Hematopoietic multipotent progenitor cell treated with erythropoietin and hydrocortisone succinate and interleukin-3 and kit ligand, for 4 days (in vitro differentiated cells): ENCODE measurements at regions not wholly inside any gene's neighbourhood (a gene's known extent, or its start where the extent isn't known, plus 50 kb on each side); places are given as distances from the start of the nearest gene placed in this dataset.
A peak's percentile ranks its signal among the peaks of the same experiment; 100 is the strongest.
"Not testable (repeated sequence)": the region's sequence is repeated elsewhere in the genome, so short reads cannot be mapped to it uniquely, and the experiment has no call there.

ENCODE experiments used
- DNase-seq: peaks from one replicate; pipeline ENCODE4 v3.0.0-alpha.2; 2015

DNA sequence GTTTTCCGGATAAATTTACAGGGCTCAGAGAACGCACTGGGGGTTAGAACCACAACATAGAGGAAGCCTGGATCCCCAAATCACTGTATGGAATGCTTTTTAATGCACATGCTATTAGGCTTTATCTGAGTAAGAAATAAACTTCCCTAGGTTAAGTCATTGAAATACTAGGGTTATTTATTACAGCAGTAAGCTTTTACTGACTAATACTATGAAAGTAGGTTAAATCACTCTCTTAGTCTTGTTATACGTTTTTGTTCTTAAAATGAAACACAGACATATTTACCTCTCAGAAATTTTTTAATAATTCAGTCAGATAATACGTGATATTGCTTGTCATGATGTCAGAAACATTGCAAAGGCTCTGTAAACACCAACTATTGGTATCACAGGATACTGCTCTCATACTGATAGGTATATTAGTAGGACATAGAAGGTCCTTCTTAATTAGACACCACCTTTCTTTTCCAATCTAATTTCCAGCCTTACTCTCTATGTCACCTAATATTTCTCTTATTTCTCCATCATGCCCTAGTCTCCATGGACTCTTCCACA, 162.7 kb upstream of the NYAP2 start:
- DNase-seq: no peak

DNA sequence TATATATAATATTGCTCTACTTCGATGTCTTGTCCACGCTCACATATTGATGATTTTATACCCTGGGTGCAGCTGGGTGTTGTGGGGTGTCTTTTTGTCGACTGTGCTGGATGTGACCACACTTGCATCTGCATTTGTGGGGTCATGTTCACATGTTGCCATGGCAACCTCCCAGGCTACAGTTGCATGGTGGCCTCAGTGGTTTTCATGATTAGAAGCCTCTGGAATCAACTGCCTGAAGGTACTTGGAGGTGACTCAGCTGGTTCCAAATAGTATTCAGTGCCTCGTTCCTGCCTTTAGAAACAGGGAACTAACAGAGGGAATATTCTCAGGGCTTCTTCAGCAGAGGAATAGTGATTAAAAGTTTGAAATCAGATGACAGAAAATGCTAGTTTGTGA, 166.3 kb upstream of the NYAP2 start:
- DNase-seq: no peak

DNA sequence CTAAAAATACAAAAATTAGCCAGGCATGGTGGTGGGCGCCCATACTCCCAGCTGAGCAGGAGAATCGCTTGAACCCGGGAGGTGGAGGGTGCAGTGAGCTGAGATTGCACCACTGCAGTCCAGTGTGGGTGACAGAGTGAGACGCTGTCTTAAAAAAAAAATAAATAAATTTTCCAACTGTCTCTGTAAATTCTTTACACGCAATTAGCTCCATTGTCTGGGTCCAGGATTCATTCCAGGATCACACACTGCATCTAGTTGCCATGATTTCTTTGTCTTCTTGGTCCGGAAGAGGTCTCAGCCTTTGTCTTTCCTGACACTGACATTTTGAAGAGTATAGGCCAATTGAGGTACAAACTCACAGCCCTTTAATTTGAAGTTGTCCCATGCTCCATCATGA, 167.6 kb upstream of the NYAP2 start:
- DNase-seq: no peak

DNA sequence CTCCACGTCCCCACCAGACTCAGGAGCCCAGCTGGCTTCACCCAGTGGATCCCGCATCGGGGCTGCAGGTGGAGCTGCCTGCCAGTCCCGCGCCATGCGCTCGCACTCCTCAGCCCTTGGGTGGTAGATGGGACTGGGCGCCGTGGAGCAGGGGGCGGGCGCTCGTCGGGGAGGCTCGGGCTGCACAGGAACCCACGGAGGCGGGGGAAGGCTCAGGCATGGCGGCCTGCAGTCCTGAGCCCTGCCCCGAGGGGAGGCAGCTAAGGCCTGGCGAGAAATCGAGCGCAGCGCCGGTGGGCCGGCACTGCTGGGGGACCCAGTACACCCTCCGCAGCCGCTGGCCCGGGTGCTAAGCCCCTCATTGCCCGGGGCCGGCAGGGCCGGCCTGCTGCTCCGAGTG, 170.2 kb upstream of the NYAP2 start:
- DNase-seq: not testable (repeated sequence)

DNA sequence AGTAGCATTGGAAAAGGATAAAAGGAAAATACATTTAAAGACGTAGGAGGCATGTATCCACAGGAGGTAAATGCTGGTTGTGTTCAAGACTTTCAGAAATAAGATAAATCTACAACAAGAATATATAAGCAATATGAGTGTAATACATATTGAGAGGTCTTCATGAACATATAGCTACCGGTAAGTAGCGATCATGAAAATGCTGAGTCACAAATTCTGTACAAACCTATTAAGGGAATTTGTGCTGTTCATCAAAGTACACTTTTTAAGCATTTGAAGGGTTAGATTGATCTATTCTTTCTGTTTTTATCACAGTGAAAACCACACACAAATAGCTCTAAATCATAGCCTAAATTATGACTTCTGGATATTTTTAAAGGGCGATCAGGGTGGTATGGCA, 173.1 kb upstream of the NYAP2 start:
- no peak for DNase-seq

DNA sequence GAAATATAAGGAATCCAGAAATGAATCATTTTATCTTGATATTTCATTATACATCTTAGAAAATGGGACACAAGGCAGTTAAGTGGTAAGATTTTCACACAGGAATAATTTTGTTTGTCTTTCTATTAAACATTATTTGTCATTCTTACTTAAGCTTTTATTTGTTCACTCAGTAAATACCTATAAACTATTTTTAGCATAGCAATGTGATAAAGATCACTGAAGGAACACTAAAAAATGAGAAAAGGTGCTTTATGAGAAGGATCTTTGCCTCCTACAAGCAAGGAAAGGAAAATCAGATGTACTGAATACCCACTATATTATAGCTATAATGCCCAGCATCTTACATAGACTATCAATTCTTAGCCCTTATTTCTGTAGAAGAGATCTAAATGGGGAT, 176.2 kb upstream of the NYAP2 start:
- DNase-seq: no peak

DNA sequence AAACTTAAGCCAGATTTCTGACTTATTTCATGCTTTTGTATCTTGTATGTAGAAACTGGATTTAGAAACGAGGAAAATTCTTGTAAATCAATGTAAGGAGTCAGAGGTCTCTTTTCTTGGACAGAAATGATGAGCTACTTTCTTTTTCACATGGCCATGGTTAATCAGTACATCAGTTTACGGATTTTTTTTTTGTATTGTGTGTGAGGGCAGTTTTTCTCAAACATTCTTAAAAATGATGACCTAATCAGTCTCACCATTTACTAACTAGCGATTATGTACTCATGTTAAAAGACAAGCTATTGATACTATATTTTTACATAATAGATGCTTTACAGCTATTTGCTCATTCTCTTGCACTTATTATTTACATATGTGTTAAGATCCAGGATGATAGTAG, 165.2 kb upstream of the DOCK10 start:
- no peak for DNase-seq

DNA sequence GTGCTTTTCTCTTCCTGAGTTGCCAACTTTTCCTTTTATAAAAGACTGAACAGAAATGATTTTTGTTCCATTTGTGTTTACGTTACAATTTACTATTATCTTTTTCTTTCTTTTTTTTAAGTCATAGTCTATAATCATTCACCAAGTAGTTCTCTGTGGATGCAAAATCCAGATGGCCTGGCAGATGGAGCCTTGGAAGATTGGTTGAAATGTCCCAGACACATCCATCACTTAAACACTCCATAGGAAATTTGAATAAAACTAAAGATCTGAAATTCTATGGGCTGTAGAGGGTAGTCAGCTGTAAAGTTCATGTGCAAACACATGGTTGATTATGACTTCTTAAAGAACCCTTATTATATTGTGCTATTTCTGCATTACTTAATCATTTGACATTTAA, 164.8 kb upstream of the DOCK10 start:
- no peak for DNase-seq

DNA sequence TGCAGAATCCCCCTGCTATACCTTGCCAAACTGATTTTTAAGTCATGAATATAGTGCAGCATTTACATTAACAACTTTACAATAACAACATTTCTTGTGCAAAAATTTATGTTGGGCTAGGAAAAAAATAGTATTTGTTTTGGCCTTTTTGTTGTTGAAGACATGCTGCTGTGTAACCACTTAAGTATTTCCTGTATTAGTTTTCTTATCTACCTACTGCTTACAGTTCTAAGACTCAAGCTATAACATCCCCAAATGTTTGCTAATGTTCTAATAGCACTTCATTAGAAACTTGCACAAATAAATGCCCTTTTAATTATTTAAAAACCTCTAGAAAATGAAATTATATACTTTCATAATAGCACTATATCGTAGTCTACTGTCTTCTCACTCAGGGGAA, 154.3 kb upstream of the DOCK10 start:
- DNase-seq: no peak

DNA sequence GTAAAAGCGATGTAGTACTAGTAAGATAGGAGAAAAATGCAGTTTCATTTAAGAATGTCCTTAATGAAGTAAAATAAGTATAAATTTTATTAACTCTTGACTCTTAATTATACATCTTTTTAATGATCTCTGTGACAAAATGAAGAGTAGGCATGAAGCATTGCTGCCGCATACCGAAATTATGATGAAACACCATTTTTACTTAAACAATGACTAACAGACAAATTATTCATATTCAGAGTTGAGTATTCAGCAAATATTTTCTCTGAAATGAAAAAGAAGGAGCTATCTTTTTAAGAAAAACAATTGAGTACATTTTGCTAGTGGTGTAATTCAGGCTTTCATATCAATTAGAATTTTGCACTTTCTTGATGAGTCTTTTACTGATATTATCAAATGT, 150.6 kb upstream of the DOCK10 start:
- no peak for DNase-seq

DNA sequence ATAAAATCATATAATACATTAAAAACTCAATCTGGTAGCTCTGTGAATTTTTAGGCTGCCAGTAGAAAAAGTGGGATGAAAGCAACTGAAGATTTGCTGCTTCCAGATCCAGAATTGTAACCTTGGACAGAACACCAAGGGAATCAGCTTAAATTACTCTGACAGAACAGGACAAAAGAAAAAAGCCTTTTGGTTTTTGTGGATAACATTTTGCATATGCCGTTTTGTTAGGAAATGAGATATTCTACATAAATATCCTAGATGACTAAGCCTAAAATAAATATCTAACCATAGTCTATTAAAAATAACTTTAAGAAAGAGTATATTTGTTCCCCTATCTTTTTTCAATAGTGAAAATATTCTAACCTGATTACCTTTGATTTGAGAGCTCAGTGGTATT, 148.7 kb upstream of the DOCK10 start:
- DNase-seq: no peak

DNA sequence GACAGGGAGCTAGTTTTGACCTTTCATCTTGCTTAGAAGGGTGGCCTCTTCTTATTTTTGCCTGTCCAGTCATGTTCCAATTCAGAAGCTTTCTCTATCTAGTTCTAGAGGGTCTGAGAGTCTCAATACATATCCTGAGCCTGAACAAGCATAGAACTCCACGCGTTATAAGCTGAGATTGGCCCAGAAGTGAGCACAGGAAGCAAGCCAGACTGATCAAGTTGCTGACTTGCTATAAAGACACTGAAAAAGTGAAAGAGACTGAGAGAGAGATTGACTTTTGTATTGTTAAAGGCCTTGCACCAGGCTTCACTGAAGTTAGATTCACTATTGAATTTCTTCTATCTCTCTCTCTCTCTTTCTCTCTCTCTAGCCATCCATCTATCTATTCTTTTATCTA, 142.7 kb upstream of the DOCK10 start:
- no peak for DNase-seq

DNA sequence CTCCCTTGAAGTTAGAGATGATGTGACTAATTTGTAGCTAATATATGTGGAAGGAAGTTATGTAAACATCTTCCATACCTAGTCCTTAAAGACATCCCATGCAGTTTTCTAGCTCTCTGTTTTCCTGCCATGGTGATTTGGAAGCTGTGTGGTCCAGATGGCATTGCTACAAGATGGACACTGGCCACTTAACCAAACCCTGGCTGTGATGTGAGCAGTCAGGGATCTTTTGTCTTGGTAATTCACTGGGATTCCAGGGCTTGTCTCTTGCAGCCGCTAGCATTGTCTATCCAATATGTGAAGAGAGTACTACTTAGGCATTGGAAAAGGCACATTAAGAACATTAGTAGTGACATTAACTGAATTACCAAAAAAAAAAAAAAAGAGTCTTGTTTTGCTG, 139.9 kb upstream of the DOCK10 start:
- no peak for DNase-seq

DNA sequence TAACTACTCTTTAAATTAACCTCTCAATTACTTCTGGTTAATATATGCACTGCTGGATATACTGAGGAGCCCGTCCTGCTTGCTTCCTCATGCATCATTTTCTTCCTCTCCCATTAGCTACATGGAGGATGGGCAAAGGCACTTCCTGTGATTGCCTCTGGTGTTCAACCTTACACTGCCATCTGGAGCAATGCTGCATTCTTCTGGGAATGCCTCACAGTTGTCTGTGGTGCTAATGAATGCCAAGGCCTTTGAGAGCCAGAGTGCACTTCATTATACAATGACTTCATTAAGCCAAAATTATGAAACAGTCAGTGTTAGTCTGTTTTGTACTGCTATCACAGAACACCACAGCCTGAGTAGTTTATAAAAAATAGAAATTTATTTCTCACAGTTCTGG, 134.8 kb upstream of the DOCK10 start:
- DNase-seq: no peak

DNA sequence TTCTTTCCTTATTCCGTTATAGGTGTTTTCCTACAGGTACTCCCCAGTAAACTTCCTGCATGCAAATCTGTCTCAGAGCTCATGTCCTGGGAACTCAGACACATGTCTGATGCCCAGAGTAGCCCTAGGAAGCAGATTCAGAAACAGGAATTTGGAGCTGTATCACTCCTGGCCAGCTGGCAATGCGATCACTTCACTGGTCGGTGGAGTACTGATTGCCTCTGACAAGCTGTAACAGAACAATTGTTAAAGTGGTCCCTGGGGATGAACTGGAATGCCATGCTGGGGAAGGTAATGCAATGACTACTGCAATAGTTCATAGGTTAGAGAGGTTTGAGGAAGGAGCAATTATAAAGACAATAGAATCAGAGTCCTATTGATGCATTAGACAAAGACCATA, 131.6 kb upstream of the DOCK10 start:
- DNase-seq: no peak

DNA sequence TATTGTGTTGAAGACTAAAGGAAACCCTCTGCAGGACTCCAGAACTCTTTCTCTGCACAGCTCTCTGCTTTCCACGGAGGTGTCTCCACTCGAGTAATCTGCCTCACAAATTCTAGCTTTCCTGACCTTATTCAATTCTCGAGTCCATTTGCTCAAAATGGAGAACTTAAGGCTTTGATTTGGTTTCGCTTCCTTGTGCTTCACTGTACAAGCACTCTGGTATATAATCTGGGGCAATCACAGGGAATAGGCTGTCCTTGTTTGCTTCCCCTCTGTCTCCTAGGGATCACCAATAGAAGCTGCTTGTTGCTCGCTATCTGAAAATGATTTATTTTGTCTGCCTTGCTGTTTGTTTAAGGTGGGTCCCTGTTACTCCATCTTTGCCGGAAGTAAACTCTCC, 129.1 kb upstream of the DOCK10 start:
- no peak for DNase-seq

DNA sequence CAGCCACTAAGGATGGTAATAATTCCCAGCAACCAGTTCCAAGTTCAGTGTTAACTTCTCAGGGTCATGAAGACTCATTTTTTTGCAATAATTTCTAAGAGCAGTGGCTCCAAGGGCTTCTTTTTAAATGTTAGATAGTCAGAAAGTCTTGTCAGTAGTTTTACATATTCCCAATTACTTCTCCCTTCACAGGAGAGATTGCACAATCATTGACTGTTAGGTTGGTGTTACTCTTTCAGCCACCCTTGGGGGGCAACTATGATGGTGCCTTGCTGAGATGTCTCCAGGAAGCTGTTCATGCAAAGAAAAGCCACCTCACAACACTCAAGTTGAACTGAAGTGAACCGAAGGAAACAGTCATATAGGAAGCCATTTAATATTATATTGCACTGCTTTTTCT, 127.9 kb upstream of the DOCK10 start:
- no peak for DNase-seq

DNA sequence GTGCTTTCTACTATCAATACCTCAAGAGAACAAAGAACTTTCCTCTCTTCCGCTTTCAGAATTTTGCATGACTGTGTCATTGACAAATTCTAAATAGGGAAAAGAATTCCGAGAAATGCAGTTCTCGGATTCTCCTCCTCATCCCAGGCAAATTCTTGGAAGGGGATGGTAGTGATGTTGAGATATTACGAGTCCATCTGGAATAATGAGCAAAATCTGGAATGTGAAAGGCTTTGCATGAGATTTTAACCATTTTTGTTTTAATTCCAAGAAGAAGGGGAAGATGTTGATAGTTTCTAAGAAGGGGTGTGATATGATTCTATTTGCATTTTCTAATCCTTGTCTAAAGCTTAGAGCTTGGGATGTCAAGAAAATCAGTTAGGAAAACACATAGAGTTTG, 127.1 kb upstream of the DOCK10 start:
- no peak for DNase-seq

DNA sequence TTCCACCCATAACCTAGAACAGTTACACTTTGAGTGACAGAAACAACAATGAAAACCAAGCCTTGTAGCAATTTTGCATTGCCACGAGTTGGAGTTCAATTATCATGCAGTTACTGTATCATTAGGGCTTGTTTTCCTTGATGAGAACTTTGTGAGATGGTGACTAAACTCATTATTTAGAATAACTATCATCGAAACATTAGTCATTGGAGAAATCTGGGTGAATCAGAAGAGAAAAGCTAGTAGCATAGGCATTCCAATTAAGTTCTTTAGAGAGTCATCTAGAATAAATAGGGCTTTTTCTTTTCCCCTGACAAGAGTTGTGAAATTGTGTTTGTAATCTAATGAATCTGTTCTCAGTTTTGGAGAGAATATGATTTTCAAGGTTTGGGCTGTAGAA, 122.8 kb upstream of the DOCK10 start:
- no peak for DNase-seq

DNA sequence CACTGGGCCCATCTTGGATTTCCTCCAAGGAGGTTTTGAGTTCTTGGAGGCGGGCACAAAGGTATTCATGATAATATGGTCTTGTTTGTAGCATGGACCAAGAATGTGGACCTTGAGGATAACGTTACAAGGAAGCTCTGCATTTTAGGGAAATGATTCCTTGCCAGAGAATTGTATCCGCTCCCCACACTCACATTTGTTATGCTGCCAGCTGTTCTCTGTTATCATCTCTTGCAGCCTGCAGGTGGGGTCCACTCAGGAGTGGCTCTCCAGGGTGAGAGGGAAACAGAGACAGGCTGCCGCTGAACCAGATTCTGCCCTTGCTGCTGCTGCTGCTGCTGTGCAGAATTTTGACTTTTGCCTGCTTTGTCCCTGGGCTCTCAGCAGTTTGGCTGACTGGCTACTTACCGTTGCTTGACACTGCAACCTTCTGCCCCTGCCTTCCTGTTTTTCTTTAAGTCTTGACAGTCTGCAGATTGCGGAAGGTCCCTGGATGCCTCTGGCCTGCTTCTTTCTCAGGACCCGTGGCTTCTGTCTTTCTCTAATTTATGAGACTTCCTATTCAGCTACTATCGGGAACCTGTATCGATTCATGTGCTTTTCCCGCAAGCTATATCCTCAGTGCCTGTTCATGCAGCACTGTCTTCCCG, 122.3 kb upstream of the DOCK10 start:
- DNase-seq: peak; percentile 54

DNA sequence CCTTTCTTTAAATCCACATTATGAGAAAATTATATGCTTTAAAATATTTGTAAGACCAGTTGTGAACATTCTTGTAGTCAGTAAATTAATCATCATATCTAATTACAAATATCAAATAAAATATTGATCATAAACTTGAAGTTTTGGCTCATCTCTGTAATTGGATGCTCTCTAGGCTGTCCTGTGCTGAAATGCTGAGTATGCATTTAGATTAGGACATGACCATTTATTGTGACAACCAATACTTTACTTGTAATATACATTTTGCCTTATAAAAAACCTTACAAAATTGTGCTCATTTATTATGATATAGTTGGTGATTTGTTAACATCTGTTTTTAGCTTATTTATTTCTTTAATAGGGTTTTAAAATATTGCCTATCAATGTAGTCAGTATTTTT, 116.1 kb upstream of the DOCK10 start:
- DNase-seq: no peak

DNA sequence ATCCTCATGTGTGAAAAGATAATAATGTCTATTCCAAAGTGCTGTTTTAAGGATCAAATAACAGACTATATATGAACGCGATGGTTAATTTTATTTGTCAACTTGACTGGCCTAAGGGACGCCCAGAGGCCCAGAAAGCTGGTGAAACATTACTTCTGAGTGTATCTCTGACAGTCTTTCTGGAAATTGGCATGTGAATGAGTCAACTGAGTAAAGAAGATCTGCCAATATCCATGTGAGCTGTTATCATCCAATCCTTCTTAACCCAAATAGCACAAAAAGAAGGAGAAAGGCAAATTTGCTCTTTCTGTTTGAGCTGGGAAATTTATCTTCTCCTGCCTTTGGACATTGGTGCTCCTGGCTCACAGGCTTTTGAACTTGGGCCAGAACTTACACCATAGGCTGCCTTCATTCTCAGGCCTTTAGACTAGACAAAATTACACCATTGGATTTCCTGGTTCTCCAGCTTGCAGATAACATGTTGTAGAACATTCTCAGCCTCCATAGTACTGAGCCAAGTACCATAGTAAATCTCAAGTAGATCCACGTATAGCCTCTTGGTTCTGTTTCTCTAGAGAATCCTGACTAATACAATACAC, 114.7 kb upstream of the DOCK10 start:
- no peak for DNase-seq

DNA sequence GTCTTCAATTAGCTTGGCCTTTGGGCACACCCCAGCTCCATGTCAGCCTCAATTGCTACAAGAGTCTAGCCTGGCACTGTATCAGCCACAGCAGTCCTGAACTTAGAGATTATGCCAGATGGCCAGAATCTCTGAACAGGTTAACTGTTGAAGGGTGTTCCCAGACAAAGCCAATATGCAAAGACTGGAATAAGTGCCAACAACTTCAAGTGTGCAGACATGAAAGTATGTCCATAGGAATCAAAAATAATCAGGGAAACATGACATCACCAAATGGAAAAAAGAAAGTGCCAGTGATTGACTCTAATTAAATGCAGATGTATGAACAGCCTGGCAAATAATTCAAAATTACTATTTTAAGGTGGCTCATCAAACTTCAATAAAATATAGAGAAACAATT, 98.5 kb upstream of the DOCK10 start:
- no peak for DNase-seq

DNA sequence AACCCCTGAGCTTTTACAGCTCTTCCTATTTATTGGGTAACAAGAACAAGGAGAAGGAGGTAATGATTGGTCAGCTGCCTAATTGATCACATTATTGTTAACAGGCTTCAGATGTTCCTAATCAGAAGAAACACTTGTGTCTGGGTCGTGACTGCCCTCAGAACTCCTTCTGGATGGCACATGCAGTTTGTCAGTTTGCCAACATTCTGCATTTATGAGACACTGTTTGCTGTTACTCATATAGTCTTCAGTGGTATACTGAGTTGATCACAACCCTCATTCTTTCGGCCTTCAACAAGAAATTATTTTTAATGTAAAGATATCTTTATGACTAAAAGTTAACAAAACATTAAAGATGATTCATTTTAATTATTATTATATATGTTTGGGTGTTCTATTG, 95.7 kb upstream of the DOCK10 start:
- no peak for DNase-seq

DNA sequence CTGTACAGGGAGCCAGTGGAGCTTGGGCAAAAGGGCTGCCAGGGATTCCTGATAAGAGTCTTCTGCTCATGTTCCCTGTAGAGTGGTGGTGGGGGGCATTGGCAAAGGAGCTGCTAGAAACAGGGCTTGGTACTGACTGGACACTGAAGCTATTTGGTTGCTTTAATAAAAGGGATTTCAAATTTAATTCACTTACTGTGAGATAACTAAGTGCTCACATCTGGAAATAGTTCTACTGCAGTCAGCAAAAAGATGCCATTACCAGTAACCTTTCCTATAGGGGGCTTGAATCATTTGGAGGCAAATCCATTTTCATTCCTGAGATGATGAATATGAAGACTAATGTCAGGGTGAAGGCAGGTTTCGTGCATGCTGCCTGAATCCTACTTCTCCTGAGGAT, 94.3 kb upstream of the DOCK10 start:
- no peak for DNase-seq
